Lower leg skin (tissue), 3 donors: ENCODE measurements at regions not wholly inside any gene's neighbourhood (a gene's known extent, or its start where the extent isn't known, plus 50 kb on each side); places are given as distances from the start of the nearest gene placed in this dataset.

Experiments used
- POLR2A ChIP-seq, 2 donors: fragments of 450-650 bp; IDR thresholded peaks; one replicate each; pipeline ENCODE4 v1.6.1; 2016 to 2017; ENCODE audit warnings: antibody characterized with exemption in 2 of 2, mild to moderate bottlenecking in 1 of 2, moderate library complexity in 1 of 2
- TF ChIP-seq, protein P1 (sequence below), 3 donors: fragments of 450-650 bp; IDR thresholded peaks; one replicate each; pipeline ENCODE4 v1.5.1; 2016; ENCODE audit warnings: antibody characterized with exemption in 3 of 3, mild to moderate bottlenecking in 3 of 3, moderate library complexity in 2 of 3

DNA sequence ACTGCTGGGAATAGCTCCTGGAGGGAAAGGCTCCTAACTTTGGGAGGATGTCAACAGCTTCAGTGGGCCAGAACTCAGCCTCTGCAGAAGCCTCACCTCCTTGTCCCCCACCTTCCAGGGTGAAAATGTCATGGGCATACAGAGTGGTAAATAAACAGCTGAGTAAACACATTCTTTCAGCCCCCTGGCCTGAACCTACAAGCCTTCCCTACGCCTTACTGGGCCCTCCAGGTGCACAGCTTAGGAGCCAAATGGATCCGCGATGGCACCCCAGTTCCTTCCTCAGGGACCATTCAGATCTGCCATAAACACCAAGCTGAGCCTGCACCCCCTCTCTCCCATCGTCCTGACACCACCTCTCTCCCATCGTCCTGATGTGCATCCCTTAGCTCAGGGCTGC, 126.2 kb upstream of the IGF1R start:
- TF ChIP-seq, protein P1, sequence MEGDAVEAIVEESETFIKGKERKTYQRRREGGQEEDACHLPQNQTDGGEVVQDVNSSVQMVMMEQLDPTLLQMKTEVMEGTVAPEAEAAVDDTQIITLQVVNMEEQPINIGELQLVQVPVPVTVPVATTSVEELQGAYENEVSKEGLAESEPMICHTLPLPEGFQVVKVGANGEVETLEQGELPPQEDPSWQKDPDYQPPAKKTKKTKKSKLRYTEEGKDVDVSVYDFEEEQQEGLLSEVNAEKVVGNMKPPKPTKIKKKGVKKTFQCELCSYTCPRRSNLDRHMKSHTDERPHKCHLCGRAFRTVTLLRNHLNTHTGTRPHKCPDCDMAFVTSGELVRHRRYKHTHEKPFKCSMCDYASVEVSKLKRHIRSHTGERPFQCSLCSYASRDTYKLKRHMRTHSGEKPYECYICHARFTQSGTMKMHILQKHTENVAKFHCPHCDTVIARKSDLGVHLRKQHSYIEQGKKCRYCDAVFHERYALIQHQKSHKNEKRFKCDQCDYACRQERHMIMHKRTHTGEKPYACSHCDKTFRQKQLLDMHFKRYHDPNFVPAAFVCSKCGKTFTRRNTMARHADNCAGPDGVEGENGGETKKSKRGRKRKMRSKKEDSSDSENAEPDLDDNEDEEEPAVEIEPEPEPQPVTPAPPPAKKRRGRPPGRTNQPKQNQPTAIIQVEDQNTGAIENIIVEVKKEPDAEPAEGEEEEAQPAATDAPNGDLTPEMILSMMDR (IDR thresholded peaks at IDR 0.05), result no peak
- no peak for TF ChIP-seq POLR2A (IDR thresholded peaks at IDR 0.05)
